HG02943 (cell line): ENCODE measurements at regions not wholly inside any gene's neighbourhood (a gene's known extent, or its start where the extent isn't known, plus 50 kb on each side); places are given as distances from the start of the nearest gene placed in this dataset.

Experiments used
- ATAC-seq: cut with Tn5 transposase; IDR thresholded peaks from one replicate; pipeline ENCODE4 v1.9.1; 2021; ENCODE audit warnings: mild to moderate bottlenecking, low read depth, moderate library complexity; ENCODE audit not compliant: unreplicated experiment

DNA sequence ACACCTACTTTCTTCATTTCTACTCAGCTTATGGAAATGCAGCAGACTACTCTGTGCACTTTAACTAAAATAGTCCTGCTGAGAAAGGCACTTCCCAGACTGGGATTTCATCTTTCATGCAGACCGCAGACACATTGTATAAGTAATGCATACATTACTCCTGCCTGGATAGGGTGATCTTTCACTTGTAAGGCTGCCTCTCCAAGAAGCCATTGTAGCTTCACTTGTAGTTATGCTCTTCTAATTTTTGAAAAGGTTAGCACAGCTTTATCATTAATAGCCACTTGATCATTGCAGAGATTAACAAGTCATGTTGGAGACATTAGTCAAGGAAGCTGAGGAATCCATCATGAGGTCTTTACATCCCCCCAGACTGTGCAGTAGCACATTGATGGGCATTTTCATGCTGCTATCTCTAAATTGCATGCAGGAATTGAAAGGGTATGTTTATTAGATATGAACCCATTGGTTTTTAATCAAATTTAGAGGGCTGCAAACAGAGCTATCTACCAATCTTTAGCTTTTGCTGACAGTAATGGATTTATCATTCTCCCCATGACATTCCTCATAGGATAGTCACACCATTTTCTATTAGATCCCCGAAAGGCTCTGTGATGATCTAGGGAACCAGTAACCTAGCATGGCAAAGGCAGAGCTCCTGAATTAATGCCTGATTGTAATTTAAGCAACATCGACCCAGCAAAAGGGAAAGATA is 1074.7 kb upstream of the NXPH2 start:
- ATAC-seq: no peak

DNA sequence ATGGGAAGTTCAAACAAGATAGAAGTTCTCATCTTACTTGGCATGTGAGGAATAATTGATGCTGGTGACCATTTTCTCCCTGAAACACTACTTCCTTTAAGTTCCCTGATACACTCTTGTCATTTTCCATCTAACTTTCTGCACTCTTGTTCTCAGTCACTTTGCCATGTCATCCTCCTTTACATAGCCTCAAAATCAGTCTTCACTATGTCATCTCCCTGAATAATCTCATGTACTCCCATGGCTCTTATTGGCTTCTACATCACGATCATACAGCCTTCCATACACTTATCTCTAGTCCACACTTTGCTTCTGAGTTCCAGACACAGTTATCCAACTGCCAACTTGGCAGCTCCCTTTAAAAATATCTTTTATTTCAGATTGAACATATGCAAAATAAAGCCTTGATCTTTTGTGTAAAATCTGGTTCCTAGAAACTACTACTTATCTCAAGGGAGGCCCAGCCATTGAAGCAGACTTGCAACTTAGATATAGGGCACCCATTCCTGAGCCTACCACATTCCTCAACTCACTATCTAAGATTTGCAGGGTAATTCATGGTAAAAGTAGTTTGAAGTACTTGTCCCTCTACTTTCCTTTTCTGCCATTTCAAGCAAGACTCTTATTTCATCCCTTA is 1070.2 kb upstream of the NXPH2 start:
- ATAC-seq: no peak

DNA sequence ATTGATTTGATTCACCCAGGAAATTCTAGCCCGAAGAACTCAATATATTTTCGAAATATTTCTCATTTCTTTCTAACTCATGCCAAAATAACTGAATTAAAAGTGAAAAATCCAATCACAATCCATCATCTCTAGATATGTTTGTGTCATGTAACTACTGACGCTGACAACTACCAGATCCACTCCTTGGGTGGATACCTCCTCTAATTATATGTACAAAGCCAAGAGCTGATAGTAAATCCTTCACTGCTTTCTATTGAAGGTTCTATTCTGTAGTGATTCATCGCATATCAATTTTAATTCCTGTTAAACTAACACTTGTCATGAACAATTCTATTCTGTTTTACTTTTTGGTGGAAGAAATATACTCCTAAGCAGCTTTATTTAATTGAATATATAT is 1056.6 kb upstream of the NXPH2 start:
- ATAC-seq: no peak

DNA sequence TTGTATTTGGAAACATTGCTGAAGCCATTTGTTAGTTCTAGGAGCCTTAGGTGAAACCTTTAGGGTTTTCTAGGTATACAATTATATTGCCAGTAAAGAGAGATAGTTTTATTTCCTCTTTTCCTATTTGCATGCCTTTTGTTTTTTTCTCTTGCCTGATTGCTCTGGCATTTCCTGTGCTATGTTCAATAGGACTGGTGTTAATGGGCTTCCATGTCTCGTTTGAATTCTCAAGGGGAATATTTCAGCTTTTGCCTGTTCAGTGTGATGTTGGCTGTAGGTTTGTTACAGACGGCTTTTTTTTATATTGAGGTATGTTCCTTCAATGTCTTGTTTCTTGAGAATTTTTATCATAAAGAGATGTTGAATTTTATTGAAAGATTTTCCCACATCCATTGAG is 1054.9 kb upstream of the NXPH2 start:
- no peak for ATAC-seq

DNA sequence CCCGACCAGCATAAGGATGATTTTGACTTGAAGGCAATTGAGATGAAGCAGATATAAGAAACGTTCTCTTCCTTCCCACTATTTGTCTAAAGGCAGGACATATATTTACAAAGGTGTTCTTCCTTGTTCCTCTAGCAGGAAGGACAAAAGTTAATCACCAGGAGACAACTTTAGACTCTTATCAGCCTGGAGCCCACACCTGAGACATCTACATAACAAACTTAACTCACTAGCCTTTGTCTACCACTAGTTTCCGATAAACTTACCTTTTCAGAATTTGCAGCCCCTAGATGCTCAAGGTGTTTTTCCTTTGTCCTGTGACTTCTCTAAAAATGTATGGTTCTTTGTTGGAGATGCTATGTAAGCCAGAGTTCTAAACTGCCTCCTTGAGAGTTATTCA is 1047.8 kb upstream of the NXPH2 start:
- ATAC-seq: no peak

DNA sequence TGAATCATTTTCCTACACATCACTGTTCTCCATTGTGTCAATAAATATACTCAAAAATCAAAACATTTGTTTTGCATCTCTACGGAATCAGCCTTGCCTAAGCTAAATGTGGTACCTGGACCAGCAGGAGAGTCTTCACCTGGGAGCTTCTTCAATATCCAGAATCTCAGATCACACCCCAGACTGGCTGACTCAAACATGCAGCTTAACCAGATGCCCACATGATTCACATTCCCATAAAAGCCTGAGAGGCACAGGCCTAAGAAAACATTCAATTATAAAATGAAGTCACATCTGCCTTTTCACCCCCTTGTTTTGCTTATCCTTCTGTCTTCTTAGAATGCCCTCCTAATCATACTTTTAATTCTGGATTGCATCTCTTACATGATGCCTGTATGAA is 1045.5 kb upstream of the NXPH2 start:
- no peak for ATAC-seq

DNA sequence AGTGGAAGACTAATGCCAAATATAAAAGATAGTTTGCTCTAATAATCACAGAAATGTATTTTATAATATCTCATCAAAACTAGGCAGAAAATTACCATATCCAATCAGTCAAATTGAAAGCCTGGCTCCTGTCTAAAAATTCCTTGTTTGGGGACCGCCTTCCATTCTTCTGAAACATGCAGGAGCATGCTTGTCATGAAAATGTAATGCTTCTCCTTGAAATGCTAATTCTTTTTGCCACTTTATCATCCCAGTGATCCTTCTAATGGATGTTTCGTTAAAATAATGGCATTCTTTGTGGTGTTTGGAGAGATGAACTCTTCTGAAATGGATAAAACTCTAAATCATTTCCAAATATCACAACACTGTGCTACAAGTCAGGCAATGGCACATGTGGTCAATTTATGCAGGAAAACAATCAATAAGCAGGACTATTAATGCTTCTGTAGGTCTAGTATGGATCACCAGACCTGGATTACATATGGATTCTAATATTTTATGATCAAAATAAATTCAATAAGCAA is 1039.1 kb upstream of the NXPH2 start:
- ATAC-seq: no peak

DNA sequence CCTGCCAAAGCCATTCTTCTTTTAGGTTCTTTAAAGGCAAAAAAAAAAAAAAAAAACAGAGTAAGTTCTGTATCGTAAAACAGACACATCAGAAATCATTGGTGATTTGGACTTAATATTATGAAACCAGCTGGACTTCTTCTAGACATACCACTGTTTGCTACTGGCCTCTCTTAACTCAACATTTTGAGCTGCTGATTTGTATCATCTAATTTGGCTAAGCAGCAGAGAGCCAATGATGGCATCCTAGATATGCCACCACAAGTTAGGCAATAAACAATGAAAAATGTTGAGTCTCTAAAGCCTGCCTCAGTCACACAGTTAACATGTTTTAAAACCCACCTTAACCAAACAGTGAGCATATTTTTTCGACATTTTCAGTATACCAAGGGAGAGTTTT is 1034.3 kb upstream of the NXPH2 start:
- ATAC-seq: no peak

DNA sequence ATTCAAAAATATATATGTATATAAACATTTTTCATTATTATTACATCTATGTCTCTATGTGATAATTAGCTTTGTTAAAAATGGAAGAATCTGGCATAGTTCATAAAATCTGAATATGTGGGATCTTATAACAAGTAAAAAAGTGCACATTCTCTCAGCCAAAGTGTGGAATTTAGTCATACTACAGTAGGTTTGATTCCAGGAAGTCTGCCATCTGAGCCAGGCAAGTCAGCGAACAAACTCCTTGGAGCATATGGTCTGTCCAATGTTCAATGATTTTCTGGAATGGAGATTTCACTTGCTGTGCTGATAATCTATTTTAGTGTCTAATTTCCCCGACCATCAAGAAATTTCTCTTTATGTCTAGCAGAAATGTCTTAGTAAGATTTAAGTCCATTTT is 1033.2 kb upstream of the NXPH2 start:
- no peak for ATAC-seq

DNA sequence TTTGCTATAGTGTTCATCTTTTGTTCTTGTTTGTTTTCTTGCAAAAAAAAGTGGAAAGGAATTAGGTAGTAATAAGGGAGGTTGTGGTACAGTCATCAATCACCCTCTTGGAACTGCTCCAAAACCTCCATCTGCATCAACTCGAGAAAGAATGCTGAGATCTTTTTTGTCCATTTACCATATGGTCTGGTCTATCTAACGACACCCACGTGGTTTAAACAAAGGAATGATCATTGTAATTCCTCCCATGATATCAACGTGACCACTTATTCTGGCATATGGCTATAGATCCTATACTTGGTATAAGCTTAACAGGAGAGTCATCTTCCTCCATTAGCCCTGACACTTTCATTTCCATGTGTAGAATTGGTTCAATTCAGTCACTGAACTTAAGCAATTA is 1025.3 kb upstream of the NXPH2 start:
- no peak for ATAC-seq

DNA sequence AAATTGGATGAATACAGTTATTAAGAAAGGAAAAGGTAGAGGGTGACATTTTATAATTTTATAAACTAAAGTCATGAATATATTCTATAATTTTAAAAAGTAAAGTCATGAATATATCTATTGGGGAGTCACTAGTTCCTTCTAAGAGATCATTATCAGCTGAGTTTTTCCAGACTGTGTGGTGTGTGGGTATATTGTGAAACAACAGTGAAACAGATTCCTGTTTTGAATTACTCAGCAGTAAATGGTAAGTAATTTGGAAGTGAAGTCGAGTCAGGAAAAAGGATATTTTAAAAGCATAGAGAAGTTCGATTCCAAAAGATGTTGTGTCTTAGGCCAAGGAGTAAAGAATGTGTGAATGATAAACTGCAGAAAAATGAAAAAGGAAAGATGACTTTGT is 1018.2 kb upstream of the NXPH2 start:
- no peak for ATAC-seq

DNA sequence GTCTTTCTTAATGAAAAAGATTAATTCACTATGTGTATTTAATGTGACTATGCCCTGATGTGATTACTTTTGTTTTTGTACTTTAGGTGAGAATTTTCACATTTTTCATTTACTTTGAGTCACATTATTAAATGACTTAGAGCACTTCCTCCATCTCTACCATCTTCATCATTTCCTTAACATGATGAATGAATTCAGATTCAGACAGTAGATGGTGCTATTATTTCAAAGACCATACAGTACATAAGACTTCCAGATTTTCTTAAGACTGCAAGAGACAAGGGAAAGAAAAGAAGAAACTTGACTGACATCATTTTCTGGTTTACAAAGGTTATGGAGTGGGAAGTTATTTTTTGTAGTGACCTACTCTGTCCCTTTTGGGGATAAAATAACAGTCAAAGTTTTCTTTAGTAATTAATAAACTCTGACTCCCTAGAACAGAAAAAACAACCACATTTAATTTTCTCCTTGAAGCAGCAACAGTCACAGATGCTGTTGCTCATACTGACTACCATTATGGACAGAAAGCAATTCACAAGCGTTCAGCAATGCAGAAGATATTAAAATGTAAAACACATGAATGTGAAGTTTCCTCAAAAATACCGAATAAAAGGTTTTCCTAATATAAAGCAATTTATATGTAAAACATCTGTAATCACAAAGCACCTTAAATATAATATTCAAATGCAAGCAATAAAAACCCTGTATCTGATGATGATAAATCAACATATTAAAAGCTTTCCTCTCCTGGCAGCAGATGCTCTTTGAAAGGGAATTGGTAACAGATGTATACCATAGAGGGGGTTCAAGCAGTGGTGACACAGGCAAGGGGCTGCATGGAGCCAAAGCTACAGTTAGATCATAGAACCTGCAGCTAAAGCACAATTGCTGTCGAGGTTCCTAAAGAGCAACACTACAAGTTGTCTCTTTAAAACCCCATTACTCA is 1010.9 kb upstream of the NXPH2 start:
- ATAC-seq: no peak

DNA sequence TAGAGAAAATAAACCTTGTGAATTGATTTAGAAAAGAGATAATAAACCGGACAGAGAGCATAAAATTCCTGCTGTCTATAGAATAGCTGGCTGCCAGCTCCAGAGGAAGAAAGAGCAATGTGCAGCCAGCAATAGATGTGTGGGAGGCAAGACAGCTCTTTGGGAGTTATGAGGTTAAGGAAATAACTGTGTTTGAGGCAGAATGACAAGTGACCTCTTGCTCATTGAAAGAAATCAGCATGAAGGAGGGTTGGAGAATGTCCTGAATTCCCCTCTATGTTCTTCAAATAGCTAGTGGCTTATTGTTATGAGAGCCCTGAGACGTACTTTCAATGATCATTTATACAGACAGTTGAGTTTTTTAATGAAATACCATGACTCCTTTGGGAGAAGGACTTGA is 1009.9 kb upstream of the NXPH2 start:
- no peak for ATAC-seq

DNA sequence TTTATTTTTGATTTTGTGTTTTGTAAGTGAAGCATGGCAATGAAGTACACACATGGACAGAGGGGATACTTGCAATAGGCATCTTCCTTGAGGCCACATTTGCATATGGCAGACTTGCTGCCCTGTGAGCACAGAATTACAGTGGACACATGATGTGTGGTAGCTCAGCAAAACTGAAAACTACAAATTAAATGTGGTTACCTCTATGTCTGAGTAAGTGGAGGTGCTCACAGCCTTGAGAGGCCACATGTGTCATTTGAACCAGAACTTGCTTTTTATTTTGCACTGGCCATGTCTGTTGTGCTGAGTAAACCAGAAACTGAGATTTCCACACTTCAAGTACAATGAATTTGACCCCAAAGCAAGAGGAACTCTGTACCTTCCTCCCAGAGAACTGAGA is 998.5 kb upstream of the NXPH2 start:
- no peak for ATAC-seq

DNA sequence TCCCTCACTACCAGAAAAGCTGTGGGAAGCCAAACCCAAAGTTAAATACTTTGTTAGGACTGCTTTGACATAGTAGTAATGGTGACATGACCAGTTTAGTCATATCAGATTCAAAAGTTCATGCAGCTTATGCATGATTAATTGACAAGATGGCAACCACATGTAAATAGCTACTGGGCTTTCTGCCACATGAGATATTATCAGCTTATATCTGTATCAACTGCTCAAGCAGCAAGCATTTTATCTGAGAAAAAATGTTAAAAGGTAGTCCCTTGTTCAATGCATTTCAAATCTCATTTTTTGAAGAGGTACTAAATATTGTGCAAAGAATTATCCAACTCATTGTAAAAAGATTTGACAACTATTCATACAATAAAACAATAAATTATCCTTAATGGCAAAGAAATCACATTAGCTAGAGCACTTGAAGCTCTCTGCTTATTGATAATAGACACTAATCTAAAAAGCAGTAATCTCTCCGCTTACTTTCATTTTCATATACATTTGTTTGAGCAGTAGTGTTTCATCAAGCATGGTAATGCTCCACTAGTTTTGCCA is 993.6 kb upstream of the NXPH2 start:
- no peak for ATAC-seq

DNA sequence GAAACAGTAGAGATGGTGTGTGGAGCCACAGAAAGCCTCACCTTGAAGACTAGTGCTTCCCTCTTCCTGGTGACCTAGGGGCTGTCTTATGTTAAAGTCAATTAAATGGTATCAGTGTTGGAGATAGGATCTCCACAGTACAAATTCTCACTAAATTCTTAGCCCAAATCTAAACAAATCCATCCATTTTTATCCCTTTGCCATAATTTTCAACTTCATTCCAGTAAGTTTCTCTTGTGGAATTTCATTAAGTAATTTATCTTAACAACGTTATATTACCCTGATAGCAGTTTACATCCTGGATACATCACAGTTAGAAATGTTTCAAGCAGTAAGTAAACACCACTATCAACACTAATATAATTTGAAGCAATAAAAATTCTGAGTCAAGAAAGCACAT is 989.4 kb upstream of the NXPH2 start:
- no peak for ATAC-seq

DNA sequence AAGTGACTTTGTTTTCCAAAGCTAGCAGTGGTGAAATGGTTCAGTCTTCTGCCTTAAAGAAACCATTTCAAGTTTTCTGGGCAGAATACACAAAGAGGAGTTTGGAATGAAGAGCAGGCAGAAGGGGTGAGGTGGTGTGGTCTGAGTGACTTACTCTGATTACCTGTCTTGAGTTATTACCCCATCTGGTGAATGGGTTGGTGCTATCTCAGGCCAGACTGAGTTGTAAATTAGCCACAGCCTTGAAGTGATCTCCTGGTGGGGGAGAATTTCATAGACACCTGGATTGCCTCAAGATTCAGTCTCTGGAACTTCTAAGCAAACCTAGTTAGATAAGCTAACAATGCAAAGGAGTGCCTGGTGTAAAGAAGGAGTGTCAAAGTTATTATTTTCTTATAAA is 983.5 kb upstream of the NXPH2 start:
- no peak for ATAC-seq

DNA sequence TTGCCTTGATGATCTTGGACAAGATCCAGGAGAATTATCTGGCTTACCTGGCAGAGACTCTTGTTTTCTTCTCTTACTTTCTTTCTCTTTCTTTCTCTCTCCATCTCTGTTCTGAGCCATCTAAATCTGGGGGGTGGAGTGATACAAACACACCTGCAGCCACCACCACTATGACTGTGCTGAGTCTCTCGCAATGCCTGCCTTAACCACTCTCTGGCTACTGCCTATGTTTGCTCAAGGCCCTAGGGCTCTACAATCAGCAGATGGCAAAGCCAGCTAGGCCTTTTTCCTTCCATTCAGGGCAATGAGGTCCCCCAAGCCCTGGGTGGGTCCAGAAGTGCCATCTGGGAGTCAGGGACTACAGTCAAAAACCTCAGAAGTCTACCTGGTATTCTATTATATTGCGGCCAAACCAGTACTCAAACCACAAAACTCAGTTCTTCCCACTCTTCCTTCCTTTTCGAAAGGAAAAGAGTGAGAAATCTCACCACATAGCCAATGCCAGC is 978.9 kb upstream of the NXPH2 start:
- no peak for ATAC-seq

DNA sequence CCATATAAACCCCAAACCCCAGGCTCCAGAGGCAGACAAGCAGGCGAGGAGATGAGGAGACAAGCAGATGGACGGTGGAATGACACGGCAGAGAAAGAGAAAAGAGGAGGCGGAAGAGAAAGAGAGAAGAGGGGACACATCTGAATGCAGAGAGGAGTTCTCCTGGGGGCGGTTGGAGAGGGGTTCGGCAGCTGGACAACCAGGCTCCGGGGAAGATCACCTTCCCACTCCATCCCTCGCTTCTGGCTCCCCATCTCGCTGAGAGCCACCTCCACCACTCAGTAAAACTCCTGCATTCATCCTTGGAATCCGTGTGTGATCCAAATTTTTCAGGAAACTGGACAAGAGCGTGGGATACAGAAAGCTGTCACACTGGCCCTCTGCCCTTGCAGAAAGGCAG is 966.7 kb upstream of the NXPH2 start:
- ATAC-seq: no peak

DNA sequence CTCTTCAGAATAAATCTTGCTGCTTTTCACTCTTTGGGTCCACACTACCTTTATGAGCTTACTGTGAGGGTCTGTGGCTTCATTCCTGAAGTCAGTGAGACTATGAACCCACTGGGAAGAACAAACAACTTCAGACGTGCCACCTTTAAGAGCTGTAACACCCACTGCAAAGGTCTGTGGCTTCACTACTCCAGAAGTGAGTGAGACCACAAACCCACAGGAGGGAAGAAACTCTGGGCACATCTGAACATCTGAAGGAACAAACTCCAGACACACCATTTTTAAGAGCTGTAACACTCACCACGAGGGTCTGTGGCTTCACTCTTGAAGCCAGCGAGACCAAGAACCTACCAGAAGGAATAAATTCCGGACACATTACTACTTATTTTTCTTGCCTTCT is 964.1 kb upstream of the NXPH2 start:
- ATAC-seq: no peak
